DMS 273 (cell line): ENCODE measurements at regions not wholly inside any gene's neighbourhood (a gene's known extent, or its start where the extent isn't known, plus 50 kb on each side); places are given as distances from the start of the nearest gene placed in this dataset.
A peak's percentile ranks its signal among the peaks of the same experiment; 100 is the strongest.
"Not testable (repeated sequence)": the region's sequence is repeated elsewhere in the genome, so short reads cannot be mapped to it uniquely, and the experiment has no call there.

Experiments used
- DNase-seq: peaks from one replicate; lab custom pipeline; 2025; ENCODE audit not compliant: unreplicated experiment; lab: John Stamatoyannopoulos, UW

GRCh38 chr4:36587909-36588472, 306.6 kb downstream of the DTHD1 start:
- DNase-seq, result no peak

DNA sequence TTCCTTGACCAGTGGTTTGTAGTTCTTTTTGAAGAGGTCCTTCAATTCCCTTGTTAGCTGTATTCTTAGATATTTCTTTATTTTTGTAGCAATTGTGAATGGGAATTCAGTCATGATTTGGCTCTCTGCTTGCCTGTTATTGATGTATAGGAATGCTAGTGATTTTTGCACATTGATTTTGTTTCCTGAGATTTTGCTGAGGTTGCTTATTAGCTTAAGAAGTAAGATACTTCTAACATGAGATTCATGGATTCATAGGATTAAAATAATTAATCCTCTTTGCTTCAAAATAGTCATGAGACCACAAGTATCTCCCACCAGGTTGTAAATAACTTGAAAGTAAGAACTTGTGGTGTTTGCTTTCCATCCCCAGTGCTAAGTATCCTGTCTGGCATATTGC, 308.9 kb downstream of the DTHD1 start:
- no peak for DNase-seq

DNA sequence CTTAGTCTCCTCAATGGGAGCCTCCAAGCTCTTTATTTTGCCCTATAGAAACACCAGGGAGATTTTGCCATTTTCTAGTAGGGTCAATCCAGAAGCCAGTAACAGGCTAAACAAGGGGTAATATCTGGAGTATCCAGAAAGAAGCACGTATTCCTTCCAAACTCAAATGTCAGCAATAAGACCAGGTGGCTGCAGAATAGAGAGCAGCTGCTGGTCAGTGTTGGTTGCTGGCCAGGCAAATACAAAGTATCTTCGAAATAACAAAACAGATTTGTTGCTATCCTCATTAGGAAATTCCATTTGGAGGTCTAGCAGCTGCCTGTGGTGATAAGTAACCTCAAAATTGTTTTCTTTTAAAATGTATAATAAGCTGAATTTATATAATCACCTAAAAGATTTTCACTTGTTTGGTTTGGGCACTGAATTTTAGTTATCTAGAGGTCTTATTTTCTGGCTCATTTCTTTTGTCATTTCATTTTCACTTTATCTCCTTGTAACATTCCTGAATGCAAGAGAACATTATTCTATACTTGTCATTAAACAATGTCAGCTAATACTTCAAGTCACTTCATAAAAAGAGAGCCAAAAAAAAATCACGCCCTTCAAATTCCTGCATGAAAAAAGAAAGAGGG, 320.6 kb downstream of the DTHD1 start:
- peak; percentile 3 for DNase-seq

DNA sequence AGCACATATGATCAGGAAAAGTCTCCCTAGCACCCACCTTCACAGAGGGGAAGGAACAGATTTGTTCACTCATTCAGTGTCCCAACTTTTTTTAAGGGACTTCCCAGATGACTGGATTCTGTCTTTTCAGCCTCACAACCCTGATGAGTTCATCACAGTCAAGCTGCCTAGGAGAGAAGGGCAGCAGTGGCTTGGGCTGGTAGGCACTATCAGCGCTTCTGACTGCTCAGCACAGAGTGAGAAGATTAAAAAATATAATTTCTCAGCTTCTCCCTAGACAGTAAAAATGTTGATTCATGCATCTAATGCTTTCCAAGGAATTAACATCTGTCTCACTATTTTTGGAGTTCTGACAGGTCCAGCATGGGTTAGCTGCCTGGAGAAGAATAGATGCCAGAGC, 328.2 kb downstream of the DTHD1 start:
- peak; percentile 2 for DNase-seq

DNA sequence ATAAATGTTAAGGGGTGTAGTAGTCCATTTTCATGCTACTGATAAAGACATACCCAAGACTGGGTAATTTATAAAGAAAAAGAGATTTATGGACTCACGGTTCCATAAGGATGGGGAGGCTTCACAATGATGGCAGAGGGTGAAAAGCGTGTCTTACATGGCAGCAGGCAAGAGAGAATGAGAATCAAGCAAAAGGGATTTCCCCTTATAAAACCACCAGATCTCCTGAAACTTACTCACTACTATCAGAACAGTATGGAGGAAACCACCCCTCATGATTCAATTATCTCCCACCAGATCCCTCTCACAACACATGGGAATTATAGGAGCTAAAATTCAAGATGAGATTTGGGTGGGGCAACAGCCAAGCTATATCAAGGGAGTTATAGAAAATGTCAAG, 329.2 kb downstream of the DTHD1 start:
- DNase-seq, result no peak

GRCh38 chr4:36613142-36613541, 331.7 kb downstream of the DTHD1 start:
- not testable (repeated sequence) for DNase-seq

- no peak for DNase-seq
Measured at GRCh38 chr4:36614011-36614410, 332.6 kb downstream of the DTHD1 start.

DNA sequence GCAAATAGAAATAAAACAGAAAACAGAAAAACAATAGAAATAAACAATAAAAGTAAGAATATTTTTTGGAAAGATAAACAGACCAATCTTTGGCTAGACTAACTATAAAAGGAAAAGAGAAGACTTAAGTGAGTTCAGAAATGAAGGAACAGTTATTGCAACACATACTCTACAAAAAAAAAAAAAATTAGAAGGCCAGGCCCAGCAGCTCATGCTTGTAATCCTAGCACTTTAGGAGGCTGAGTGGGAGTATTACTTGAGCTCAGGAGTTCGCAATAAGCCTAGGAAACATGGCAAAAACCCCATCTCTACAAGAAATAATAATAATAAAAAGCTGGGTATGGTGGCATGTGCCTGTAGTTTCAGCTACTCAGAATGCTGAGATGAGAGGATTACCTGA, 336.7 kb downstream of the DTHD1 start:
- no peak for DNase-seq

DNA sequence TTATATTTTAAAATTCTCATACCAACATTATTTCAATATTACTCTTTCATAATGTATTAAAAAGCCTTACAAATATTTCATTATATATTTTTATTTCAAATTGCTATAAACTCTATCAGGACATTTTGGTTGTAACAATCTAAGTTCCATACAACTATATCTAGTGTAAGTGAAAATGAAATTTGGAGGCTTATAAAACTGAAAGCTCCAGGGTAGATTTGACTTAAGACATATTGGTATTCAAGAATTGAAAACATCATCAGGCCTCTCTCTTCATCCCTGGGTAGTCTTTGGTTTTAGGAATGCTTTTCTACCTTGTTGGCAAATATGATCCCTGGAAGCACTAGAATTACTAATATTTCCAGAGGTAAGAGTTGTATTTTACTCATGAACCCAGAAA, 342.6 kb downstream of the DTHD1 start:
- no peak for DNase-seq

DNA sequence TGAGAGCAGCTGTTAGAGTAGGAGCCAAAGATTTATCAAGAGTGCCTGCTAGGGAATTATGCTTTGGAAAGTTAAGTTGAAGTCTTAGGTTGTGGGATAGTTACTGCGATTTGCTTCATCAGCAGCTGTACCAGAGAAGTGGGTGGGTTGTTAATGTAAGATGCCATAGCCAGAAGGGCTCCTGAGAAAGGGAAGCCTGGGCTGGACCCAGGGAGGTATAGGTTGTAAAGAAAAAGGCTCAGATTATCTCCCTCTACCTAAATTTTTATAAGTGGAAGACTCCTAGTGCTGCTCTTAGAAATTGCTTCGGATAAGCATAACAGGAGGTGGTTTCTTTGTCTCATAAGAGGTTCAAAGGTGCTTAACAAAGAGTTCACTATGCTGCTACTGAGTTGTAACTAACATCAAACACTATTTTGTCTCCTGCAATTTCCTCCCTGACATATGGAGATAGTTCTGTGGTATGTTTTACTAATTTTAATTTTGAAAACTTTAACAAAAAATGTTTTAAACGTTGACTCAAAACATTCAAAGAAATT, 356.9 kb downstream of the DTHD1 start:
- no peak for DNase-seq

DNA sequence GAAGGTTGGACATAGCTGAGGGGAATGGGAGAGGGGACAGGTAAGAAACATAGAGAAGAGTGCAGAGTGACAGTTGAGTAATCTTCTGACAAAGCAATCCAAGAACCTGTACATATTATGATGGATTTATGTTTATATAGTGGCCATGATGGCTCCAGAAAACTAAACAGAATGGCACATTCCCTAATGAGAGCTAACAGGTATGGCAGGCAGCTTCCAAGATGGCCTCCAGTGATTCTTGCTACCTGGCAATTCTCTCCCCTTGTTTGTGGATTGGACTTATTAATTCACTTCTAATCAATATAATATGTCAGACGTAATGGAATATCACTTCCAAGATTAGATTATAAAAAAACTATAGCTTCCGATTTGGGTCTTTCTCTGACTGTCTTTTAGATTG, 359.5 kb downstream of the DTHD1 start:
- no peak for DNase-seq

DNA sequence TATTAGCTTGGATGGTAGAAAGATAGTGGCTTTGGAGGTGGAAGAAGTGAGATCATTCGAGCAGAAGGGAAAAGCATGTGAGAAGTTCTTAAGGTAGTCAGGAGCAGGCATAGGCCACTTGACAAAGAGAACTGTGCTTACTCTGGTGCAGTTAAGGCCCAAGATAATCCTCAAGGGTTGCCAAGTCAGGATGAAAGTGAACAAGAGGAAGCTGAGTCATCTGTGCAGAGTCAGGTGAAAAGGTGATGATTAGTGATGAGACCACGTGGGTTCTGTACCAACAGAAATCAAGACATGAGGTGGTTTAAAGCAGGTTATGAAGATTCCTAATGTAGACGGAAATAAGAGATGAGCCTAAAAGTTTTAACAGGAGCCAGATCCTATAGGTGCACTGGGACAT, 369.8 kb downstream of the DTHD1 start:
- DNase-seq, result no peak

DNA sequence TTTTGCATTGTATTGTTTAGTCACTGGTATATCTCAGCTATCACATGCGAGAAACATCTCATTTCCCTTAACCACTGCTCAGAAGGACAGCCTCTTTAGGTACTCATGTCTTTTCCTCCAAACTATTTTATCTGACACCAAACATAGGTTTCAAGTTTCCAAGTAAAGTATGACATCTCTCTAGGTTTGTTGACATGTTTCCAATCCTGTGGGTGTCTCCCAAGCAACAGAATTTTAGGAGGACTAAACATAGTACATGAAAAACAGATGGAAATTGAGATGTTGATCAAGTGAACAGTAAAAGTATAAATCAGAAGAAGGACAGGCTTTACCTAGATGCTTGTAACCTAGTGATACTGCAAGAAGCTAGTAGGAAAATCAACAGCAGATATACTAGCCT, 371.4 kb downstream of the DTHD1 start:
- DNase-seq, result no peak

DNA sequence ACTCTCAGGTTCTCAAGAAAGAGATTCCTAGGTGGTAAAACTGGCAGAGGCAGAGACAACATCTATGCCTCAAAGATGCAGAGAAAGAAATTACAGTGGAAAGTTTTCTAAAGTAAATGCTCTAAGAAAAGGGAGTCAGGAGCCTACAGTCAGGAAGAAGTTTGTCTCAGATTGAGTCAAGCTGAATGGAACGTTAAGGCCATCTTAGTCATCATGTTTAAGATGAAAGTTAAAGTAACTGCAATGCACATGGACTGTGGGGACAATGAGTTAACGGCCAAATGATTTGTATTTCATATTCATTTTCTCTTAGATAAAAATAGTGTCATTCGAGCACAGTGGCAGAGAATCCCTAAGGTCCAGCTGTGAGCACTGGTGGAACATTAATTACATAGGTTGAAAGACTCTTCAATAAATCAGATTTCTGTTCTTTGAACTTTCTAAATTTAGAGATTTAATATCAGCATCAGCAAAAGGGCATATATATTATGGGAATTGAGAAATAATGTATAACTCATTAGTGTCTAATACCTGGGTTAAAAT, 384.6 kb downstream of the DTHD1 start:
- DNase-seq, result no peak

- DNase-seq, result no peak
Measured at GRCh38 chr4:36675436-36675835, 394.0 kb downstream of the DTHD1 start.

- DNase-seq, result peak; percentile 80
Measured at GRCh38 chr4:36676139-36677050, 395.0 kb downstream of the DTHD1 start.

GRCh38 chr4:36677112-36677511, 395.7 kb downstream of the DTHD1 start:
- DNase-seq, result peak; percentile 29

GRCh38 chr4:36677874-36678273, 396.5 kb downstream of the DTHD1 start:
- no peak for DNase-seq

- peak; percentile 3 for DNase-seq
Measured at GRCh38 chr4:36687681-36688080, 406.3 kb downstream of the DTHD1 start.

- DNase-seq, result peak; percentile 93
Measured at GRCh38 chr4:36692586-36692985, 411.2 kb downstream of the DTHD1 start.

- DNase-seq, result no peak
Measured at GRCh38 chr4:36702245-36702644, 420.8 kb downstream of the DTHD1 start.

GRCh38 chr4:36704289-36704688, 422.9 kb downstream of the DTHD1 start:
- DNase-seq, result no peak
